AG04449 (cell line): ENCODE measurements at regions not wholly inside any gene's neighbourhood (a gene's known extent, or its start where the extent isn't known, plus 50 kb on each side); places are given as distances from the start of the nearest gene placed in this dataset.

Source experiments
- CTCF ChIA-PET: fragments of 350-600 bp; formaldehyde crosslinking; extraction: SDS; loops from one replicate; lab custom pipeline; 2021; ENCODE audit warnings: antibody characterized with exemption; lab: Yijun Ruan, JAX
- POLR2A ChIA-PET: fragments of 400-600, 350-600 bp; formaldehyde crosslinking; extraction: SDS; loops from one replicate; lab custom pipeline; 2020; ENCODE audit warnings: antibody characterized with exemption, inconsistent platforms; lab: Yijun Ruan, JAX
- DNase-seq: peaks from one replicate; pipeline ENCODE4 v3.0.0-alpha.2; 2010; ENCODE audit warnings: low read depth, low spot score
- H3K4me3 ChIP-seq: 2 replicates; pipeline ENCODE4 v1.5.1; 2011; ENCODE audit warnings: low read depth, mild to moderate bottlenecking, control low read depth, low read length
- TF ChIP-seq, protein P1 (sequence below): IDR thresholded peaks from one replicate; pipeline ENCODE4 v1.5.1; 2011; ENCODE audit warnings: mild to moderate bottlenecking, moderate library complexity, low read length, control low read depth, inconsistent platforms; ENCODE audit not compliant: insufficient read depth; ENCODE audit errors: missing control alignments

DNA sequence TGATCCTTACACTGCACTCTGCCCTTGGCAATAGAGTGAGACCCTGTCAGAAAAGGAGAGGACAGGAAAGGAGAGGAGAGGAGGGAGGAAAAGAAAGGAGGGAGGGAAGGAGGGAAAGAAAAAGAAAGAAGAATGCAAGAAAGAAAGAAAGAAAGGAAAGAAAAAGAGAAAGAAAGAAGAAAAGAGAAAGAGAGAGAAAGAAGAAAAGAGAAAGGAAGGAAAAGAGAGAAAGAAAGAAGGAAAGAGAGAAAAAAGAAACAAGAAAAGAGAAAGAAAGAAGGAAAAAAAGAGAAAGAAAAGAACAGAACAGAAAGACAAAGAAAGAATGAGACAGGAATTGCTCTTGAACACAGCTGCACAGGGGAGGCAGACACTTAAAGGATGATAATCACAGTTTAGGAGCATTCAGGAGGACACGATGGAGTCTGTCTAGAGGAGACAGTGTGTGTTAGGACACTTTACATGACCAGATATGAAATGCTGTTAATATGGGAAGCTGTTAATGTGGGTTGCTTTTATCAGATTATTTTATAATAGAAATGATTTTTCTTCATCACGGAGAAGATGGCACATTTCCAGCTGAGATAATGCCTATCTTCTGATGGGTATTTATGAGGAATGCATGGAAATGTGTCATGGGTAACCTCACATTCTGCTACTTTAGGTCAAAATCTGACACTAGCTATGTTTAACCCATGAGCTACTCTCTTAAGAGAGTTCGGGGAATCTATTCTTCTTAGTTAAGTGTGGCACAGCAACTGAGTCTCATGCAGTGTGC, 160.5 kb downstream of the BAMBI start:
- H3K4me3 ChIP-seq: no peak overlapping the region
- TF ChIP-seq, protein P1, sequence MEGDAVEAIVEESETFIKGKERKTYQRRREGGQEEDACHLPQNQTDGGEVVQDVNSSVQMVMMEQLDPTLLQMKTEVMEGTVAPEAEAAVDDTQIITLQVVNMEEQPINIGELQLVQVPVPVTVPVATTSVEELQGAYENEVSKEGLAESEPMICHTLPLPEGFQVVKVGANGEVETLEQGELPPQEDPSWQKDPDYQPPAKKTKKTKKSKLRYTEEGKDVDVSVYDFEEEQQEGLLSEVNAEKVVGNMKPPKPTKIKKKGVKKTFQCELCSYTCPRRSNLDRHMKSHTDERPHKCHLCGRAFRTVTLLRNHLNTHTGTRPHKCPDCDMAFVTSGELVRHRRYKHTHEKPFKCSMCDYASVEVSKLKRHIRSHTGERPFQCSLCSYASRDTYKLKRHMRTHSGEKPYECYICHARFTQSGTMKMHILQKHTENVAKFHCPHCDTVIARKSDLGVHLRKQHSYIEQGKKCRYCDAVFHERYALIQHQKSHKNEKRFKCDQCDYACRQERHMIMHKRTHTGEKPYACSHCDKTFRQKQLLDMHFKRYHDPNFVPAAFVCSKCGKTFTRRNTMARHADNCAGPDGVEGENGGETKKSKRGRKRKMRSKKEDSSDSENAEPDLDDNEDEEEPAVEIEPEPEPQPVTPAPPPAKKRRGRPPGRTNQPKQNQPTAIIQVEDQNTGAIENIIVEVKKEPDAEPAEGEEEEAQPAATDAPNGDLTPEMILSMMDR: no peak
- ChIA-PET CTCF (no interaction called here), POLR2A (no interaction called here)
- no peak for DNase-seq

DNA sequence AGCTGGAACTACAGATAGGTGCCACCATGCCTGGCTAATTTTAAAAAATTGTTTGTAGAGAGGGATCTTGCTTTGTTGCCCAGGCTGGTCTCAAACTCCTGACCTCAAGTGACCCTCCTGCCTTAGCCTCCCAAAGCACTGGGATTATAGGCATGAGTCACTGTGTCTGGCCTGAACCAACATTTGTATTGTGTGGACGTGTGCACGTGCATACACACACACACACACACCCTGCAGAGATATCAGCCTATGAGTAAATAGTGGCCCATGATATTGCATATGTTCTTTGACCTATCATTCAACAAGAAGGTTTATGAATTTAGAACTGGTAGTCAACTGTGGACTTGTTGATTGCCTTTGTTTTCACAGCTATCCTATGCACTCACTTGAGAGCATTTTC, 161.6 kb downstream of the BAMBI start:
- POLR2A ChIA-PET: no interaction called here
- TF ChIP-seq, protein P1: no peak
- CTCF ChIA-PET: interaction anchor here (1.1 kb wide), 1 partner anchor 164 kb away, joined by 3 read pairs; no protein-coding TSS in a partner anchor
- H3K4me3 ChIP-seq: no peak overlapping the region
- DNase-seq: no peak

DNA sequence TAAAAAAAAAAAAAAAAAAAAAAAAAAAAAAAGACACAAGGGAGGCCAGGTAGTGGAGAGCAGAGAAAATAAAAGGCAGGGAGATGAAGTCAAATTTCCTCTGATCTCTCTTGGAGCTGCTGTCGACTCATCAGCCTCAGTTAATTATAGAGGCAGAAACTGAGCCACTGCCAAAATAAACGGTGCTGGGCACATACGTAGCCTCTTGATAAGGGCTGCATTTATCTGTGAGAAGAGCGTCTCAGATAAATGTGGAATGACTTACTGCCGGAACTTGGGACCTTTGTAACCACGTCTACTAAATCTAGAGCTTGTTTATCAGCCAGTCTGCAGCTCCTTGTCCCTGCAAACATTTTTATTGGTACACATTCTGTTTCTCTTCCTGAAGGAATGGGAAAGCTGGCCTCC, 162.3 kb downstream of the BAMBI start:
- ChIA-PET CTCF (interaction anchor here (1.1 to 1.8 kb wide), 2 partner anchors 12 to 164 kb away, joined by 3 to 5 read pairs; no protein-coding TSS in a partner anchor), POLR2A (no interaction called here)
- TF ChIP-seq, protein P1: no peak
- no peak overlapping the region for H3K4me3 ChIP-seq
- DNase-seq: no peak

DNA sequence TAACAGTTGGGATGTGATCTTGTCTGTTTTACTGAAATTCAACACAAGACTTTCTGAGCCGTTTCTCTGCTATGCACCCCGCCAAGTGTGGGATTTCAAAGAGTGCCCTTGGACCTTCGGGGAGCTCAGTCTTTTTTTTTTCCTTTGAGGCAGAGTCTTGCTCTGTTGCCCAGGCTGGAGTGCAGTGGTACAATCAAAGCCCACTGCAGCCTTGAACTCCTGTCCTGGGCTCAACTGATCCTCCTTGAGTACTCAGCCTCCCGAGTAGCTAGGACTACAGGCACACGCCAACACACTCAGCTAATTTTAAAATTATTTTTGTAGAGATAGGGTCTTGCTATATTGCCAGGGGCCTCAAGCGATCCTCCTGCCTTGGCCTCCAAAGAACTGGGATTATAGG, 162.9 kb downstream of the BAMBI start:
- DNase-seq: no peak
- POLR2A ChIA-PET: no interaction called here

DNA sequence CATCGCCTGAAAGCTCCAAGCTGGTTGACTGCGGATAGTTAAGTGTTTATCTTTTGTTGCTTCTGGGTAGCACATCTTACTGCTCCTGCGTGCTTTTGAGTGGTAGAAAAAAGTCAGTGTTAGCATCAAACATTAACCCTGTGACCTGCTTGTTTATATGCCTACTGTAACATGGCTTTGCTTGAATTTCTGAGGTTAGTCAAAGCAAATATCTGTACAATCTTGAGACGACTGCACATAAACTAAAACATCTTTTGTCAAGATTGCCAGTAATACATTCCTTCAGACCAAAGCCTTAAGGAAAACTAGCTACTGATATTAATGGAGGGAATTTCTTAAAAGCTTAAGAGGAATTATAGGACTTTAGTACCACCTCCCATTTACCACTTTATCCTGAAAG, 163.7 kb downstream of the BAMBI start:
- no peak for DNase-seq
- no peak overlapping the region for H3K4me3 ChIP-seq
- TF ChIP-seq, protein P1: no peak
- CTCF ChIA-PET: interaction anchor here (0.6 to 1.8 kb wide), 2 partner anchors 11 to 464 kb away, joined by 3 to 5 read pairs; no protein-coding TSS in a partner anchor
- POLR2A ChIA-PET: interaction anchor here (0.6 kb wide), 1 partner anchor 336 kb away, joined by 3 read pairs; no protein-coding TSS in a partner anchor

More for the DNA sequence above, 162.9 kb downstream of the BAMBI start:
- no peak overlapping the region for H3K4me3 ChIP-seq
- CTCF ChIA-PET: interaction anchor here (1.1 to 1.8 kb wide), 2 partner anchors 12 to 165 kb away, joined by 3 to 5 read pairs; no protein-coding TSS in a partner anchor
- TF ChIP-seq, protein P1: no peak

DNA sequence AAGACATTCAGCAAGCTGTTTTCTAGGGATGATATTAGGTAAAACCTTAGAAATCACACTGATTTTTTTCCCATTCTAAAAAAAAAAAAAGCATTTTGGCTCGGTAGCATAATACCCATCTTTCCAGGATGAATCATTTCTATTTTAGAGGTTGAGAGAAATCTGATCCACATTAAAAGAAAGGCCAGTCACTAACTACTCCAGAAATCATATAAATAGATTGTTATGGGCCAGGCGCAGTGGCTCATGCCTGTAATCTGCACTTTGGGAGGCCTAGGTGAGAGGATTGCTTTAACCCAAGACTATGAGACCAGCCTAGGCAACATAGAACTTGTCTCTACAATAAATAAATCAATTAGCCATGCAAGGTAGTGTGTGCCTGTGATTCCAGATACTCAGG, 164.3 kb downstream of the BAMBI start:
- CTCF ChIA-PET: interaction anchor here (0.6 kb wide), 1 partner anchor 463 kb away, joined by 3 read pairs; no protein-coding TSS in a partner anchor
- DNase-seq: no peak
- TF ChIP-seq, protein P1: no peak
- POLR2A ChIA-PET: interaction anchor here (0.6 kb wide), 1 partner anchor 335 kb away, joined by 3 read pairs; no protein-coding TSS in a partner anchor
- H3K4me3 ChIP-seq: no peak overlapping the region
